ENCODE measurements at regions not wholly inside any gene's neighbourhood (a gene's known extent, or its start where the extent isn't known, plus 50 kb on each side); places are given as distances from the start of the nearest gene placed in this dataset.

DNA sequence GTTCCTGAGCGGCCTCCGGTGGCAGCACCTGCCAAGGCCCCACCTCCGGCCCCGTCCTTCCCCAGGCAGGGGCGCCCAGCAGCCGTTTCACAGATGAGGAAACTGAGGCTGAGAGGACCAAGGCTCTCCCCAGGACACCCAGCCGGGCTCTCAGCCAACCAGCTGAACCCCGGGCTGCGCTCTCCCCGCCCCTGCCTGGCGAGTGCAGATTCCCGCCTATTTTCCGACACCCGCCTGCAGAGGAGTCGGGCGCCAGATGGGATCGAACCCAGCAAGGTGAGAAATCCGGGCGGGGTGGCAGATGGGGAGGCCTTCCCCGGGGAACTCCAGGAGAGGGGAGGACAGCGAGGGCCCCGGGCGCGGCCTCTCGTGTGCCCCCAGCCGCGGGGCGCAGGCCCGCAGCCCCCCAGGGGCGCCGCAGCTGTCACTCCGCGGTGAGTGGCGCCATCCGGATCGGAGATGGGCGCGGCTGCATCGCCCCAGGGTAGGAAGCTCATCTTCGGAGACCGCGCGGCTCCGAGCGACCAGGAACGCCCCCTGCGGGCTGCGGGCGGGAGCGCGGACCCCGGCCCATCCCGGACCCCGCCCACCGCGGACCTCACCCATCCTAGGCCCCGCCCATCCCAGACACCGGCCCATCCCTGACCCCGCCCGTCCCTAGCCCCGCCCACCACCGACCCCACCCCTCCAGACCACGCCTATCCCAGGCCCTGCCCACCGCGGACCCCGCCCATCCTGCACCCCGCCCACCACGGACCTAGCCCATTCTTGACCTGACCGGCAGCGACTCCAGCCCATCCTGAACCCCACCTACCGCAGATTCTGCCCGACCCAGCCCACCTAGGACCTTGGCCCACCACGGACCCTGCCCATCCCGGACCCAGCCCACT is 90.3 kb downstream of the MICALL2 start (continued):
- TF ChIP-seq, protein P1, sequence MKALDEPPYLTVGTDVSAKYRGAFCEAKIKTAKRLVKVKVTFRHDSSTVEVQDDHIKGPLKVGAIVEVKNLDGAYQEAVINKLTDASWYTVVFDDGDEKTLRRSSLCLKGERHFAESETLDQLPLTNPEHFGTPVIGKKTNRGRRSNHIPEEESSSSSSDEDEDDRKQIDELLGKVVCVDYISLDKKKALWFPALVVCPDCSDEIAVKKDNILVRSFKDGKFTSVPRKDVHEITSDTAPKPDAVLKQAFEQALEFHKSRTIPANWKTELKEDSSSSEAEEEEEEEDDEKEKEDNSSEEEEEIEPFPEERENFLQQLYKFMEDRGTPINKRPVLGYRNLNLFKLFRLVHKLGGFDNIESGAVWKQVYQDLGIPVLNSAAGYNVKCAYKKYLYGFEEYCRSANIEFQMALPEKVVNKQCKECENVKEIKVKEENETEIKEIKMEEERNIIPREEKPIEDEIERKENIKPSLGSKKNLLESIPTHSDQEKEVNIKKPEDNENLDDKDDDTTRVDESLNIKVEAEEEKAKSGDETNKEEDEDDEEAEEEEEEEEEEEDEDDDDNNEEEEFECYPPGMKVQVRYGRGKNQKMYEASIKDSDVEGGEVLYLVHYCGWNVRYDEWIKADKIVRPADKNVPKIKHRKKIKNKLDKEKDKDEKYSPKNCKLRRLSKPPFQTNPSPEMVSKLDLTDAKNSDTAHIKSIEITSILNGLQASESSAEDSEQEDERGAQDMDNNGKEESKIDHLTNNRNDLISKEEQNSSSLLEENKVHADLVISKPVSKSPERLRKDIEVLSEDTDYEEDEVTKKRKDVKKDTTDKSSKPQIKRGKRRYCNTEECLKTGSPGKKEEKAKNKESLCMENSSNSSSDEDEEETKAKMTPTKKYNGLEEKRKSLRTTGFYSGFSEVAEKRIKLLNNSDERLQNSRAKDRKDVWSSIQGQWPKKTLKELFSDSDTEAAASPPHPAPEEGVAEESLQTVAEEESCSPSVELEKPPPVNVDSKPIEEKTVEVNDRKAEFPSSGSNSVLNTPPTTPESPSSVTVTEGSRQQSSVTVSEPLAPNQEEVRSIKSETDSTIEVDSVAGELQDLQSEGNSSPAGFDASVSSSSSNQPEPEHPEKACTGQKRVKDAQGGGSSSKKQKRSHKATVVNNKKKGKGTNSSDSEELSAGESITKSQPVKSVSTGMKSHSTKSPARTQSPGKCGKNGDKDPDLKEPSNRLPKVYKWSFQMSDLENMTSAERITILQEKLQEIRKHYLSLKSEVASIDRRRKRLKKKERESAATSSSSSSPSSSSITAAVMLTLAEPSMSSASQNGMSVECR (CRISPR knock-in tag; IDR thresholded peaks at IDR 0.05; ENCODE audit: borderline replicate concordance), result no peak
- TF ChIP-seq ZNF263 (CRISPR knock-in tag; IDR thresholded peaks at IDR 0.05; ENCODE audit: low read depth) (0 out of 2 replicates have a peak, but pooled peaks have one; percentile 20), CREB1 (CRISPR knock-in tag; IDR thresholded peaks at IDR 0.05) (no peak), TEAD4 (CRISPR knock-in tag; IDR thresholded peaks at IDR 0.05) (no peak), TCF7 (CRISPR knock-in tag; IDR thresholded peaks at IDR 0.05; ENCODE audit: low read depth) (no peak)
- TF ChIP-seq, protein P2, sequence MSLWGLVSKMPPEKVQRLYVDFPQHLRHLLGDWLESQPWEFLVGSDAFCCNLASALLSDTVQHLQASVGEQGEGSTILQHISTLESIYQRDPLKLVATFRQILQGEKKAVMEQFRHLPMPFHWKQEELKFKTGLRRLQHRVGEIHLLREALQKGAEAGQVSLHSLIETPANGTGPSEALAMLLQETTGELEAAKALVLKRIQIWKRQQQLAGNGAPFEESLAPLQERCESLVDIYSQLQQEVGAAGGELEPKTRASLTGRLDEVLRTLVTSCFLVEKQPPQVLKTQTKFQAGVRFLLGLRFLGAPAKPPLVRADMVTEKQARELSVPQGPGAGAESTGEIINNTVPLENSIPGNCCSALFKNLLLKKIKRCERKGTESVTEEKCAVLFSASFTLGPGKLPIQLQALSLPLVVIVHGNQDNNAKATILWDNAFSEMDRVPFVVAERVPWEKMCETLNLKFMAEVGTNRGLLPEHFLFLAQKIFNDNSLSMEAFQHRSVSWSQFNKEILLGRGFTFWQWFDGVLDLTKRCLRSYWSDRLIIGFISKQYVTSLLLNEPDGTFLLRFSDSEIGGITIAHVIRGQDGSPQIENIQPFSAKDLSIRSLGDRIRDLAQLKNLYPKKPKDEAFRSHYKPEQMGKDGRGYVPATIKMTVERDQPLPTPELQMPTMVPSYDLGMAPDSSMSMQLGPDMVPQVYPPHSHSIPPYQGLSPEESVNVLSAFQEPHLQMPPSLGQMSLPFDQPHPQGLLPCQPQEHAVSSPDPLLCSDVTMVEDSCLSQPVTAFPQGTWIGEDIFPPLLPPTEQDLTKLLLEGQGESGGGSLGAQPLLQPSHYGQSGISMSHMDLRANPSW (CRISPR knock-in tag; conservative IDR thresholded peaks at IDR 0.05; ENCODE audit: low read depth), result no peak
- TF ChIP-seq, protein P3, sequence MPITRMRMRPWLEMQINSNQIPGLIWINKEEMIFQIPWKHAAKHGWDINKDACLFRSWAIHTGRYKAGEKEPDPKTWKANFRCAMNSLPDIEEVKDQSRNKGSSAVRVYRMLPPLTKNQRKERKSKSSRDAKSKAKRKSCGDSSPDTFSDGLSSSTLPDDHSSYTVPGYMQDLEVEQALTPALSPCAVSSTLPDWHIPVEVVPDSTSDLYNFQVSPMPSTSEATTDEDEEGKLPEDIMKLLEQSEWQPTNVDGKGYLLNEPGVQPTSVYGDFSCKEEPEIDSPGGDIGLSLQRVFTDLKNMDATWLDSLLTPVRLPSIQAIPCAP (CRISPR knock-in tag; IDR thresholded peaks at IDR 0.05), result no peak
- TF ChIP-seq, protein P4, sequence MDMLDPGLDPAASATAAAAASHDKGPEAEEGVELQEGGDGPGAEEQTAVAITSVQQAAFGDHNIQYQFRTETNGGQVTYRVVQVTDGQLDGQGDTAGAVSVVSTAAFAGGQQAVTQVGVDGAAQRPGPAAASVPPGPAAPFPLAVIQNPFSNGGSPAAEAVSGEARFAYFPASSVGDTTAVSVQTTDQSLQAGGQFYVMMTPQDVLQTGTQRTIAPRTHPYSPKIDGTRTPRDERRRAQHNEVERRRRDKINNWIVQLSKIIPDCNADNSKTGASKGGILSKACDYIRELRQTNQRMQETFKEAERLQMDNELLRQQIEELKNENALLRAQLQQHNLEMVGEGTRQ (CRISPR knock-in tag; IDR thresholded peaks at IDR 0.05), result no peak

DNA sequence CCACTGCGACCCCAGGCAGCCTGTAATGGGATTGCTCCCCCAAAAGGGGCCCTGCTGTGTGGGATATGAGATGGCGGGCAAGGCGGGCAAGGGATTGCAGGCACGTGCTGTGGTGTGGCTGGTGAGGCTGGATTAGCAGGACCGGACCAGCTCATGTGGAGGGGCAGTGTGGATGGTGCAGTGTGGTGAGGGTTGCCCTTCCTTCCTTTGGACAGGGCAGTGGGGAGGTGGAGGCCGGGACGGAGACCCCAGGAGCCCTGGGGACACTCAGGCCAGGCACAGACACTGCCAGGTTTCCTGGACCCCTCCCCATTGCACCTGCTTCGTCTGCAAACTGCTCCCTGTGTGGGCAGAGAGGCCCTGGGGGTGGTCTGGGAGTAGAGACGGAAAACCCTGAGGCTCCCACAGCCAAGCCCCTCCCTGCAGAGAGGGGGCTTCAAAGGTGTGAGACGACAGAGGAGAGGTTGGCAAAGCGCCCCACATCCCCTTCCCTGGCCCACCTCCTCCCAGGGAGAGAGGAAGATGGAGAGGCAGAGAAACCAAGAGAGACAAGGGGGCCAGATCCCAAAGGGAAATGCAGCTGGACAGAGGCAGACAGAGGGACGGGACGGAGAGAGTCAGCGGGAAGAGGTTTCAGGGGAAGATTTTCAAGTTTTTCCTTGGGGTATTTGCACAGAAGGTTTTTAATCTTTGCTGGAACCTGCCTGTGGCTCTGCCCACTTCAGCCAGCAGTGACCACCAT is 89.2 kb downstream of the MICALL2 start:
- DNase-seq (ENCODE audit: low spot score) (no peak), ATAC-seq (no peak)
- CTCF ChIA-PET, result interaction anchor here (0.8 to 1.7 kb wide), 10 partner anchors 35 to 377 kb away, joined by 3 to 20 read pairs (median 10); no protein-coding TSS in a partner anchor
- Mint-ChIP-seq H3K4me3 (peak overlapping the region; percentile 62; the same call in 1 of the 2 replicates), H3K36me3 (no peaks in the 10 kb centered on the region), H3K9me3 (no peaks in the 10 kb centered on the region), H3K4me1 (peaks cover 7% of the 10 kb centered on the region), H3K27me3 (ENCODE audit: low read depth) (peaks cover 38% of the 10 kb centered on the region), H3K27ac (no peak overlapping the region)
- TF ChIP-seq, protein P5, sequence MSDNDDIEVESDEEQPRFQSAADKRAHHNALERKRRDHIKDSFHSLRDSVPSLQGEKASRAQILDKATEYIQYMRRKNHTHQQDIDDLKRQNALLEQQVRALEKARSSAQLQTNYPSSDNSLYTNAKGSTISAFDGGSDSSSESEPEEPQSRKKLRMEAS (CRISPR knock-in tag; IDR thresholded peaks at IDR 0.05), result peak; percentile 43; the same call in 1 of the 2 replicates
- TF ChIP-seq IRF2 (CRISPR knock-in tag; IDR thresholded peaks at IDR 0.05; ENCODE audit: borderline replicate concordance, low read depth), result no peak
- TF ChIP-seq ZNF423 (CRISPR knock-in tag; IDR thresholded peaks at IDR 0.05), result no peak
- TF ChIP-seq NFE2L1 (CRISPR knock-in tag; IDR thresholded peaks at IDR 0.05), result no peak
- TF ChIP-seq, protein P6, sequence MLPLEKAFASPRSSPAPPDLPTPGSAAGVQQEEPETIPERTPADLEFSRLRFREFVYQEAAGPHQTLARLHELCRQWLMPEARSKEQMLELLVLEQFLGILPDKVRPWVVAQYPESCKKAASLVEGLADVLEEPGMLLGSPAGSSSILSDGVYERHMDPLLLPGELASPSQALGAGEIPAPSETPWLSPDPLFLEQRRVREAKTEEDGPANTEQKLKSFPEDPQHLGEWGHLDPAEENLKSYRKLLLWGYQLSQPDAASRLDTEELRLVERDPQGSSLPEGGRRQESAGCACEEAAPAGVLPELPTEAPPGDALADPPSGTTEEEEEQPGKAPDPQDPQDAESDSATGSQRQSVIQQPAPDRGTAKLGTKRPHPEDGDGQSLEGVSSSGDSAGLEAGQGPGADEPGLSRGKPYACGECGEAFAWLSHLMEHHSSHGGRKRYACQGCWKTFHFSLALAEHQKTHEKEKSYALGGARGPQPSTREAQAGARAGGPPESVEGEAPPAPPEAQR (CRISPR knock-in tag; IDR thresholded peaks at IDR 0.05), result no peak
- TF ChIP-seq RORB (CRISPR knock-in tag; IDR thresholded peaks at IDR 0.05), result no peak
- POLR2A ChIA-PET, result no interaction called here

All from WTC11 (cell line).